HG02610 (cell line): ENCODE measurements at regions not wholly inside any gene's neighbourhood (a gene's known extent, or its start where the extent isn't known, plus 50 kb on each side); places are given as distances from the start of the nearest gene placed in this dataset.

Source experiments
- ATAC-seq: cut with Tn5 transposase; IDR thresholded peaks from one replicate; pipeline ENCODE4 v1.9.1; 2021; ENCODE audit warnings: mild to moderate bottlenecking, moderate library complexity; ENCODE audit not compliant: unreplicated experiment

GRCh38 chr1:34270181-34270580 lies 93.5 kb downstream of the C1orf94 start:
- ATAC-seq = no peak

DNA sequence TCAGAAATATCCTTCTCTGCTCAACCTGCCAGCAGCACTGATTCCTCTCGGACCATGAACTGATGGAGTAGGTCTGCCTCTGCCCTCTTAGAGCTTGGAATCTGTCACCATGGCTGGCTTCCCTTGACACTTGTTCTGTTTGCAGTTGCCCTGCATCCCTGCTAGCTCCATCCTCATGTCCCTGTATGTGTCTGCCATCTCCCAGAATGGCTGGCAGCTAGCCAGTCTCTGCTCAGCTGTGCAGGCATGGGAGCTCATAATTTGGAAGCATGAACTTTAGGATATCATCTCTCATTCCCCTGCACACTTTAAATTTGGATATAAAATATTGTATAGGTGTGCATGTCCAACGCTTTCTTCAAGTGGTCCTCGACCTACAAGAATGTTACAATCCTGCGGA lies 95.4 kb downstream of the C1orf94 start:
- ATAC-seq = no peak

DNA sequence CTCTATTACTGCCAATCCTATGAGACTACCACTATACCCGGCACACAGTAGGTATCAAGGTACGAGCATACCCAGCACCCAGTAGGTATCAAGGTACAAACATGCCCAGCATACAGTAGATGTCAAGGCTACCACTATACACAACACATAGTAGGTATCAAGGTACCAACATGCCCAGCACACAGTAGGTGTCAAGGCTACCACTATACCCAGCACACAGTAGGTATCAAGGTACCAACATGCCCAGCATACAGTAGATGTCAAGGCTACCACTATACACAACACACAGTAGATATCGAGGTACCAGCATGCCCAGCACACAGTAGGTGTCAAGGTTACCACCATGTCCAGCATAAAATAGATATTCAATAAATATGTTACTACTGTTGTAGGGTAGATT lies 98.4 kb downstream of the C1orf94 start:
- ATAC-seq = no peak

- no peak for ATAC-seq
Measured at GRCh38 chr1:34276606-34277005, 99.9 kb downstream of the C1orf94 start.

DNA sequence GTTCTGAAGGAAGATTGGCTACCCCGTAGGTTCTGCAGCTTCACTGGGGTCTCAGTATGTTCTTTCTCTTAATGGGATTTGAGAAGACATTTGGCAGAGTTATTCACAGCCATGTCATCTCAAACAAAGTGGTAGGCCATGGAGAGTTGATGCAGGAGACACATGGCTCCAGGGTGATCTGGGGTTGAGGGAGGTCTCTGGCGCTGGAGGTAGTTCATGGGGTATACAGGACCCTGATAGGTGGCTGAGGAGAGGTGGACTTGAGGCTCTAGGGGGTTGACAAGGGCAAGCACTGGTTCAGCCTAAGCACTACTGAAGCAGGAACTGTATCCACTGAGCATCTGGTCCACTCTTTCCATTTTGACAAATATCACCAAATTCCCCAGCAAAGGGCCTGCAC lies 100.4 kb downstream of the C1orf94 start:
- ATAC-seq = no peak

DNA sequence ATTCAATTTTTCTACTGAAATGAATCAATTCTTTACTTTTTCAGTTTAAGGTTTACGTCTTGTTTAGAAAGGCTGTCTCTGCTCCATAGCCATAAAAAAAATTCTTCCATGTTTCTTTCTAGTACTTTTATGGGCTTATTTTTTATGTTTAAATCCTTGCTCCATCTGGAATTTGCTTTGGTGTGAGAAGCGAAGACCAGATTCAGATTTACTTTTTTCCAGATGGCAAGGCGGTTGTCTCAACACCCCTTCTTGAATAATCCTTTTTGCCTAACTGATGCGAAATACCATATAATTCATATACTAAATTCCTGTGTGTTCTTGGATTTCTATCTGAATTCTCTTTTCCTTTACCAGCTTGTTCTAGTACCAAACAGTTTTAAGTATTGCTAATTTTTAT lies 101.5 kb downstream of the C1orf94 start:
- no peak for ATAC-seq

DNA sequence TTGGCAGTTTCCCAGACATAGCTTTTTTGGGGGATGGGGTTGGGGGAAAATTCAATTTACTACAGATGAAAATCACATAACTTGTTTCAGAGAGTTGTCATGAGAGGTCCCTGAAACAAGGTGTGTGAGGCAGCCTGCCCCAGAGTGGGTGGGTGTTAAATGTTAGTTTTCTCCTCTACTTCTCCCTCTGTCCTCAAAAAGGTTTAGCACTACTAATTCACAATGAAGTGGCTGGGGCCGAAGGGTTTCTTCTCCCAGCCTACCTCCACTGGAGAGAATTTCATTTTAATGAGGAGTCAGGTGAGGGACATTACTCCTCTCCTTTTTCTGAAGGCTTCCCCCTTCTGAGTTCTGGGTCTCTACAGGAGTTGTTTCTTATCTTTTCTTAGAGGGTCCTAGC lies 103.3 kb downstream of the C1orf94 start:
- no peak for ATAC-seq

DNA sequence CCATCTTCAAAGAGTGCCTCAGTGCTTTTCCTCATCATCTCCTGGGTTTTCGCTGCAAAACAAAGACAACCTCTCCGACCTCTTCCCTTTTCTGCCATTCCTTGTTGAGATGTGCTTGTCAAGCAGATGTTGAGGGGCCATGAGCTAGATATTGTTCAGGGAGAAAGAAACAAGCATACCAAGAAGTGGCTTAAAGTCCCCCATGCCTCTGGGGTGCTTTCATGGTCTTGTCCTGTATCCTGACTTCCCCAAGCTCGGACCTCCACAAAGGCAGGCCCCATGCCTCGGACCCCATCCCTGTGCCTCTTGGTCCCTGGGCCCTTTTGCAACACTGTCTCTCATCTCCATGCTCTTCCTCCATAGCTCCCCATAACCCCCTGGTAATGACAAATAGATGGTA lies 103.8 kb downstream of the C1orf94 start:
- ATAC-seq = no peak

DNA sequence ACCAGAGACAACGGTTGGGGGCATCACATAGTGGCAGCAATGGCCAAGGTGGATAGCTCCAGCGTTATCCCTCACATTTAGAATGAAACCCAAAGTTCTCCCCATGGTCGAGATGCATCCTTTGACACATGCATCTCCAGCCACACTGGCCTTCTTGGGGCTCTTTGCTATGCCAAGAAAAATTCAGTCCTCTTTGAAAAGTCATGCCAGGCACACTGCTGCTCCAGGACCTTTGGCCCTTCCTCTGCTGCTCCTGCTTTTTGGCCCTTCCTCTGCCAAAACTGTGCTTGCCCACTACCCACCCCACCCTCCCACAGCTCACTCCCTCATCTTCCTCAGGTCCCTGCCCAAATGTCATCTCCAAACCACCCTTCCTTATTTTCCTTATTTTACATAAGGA lies 106.4 kb downstream of the C1orf94 start:
- no peak for ATAC-seq

- ATAC-seq = no peak
Measured at GRCh38 chr1:34286511-34286910, 109.8 kb downstream of the C1orf94 start.

DNA sequence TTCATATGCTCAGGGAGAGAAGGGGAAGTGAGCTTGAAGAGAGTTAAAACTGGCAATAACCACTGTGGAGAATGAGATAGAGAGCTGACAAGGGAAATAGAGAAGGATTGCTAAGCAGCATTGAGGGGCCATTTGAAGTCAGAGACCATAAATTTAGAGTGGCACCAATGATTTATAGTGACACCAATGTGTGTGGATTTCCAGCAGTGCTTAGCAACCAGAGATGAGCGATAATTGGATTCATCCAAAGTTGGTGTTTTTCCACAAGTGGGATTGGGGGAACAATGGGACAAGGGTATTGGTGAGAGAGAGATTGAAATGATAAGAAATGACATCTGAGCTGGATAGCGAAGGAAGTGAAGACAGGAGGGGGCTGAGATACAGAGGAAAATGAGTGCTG lies 114.1 kb downstream of the C1orf94 start:
- no peak for ATAC-seq

- ATAC-seq = no peak
Measured at GRCh38 chr1:34292472-34292871, 115.8 kb downstream of the C1orf94 start.

GRCh38 chr1:34296059-34296458 lies 119.4 kb downstream of the C1orf94 start:
- no peak for ATAC-seq

GRCh38 chr1:34302798-34303197 lies 126.1 kb downstream of the C1orf94 start:
- ATAC-seq = no peak

- no peak for ATAC-seq
Measured at GRCh38 chr1:34303218-34303617, 126.5 kb downstream of the C1orf94 start.

DNA sequence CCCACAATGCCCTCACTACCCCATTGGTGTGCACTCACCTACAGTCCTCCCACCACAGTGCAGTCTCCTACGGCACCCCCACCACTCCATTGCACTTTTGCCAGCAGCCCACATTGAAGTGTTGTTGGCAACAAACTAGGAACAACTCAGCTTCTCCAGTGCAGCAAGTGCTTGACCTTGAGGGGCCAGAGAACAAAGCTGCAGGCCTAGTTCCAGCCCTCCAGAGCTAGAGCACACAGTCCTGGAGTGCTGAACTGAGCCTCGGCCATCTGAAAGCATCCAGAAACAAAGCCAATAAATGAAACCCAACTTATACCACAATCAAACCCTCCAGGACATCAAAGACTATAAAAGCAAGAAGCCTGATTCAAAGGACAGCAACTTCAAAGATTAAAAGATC lies 129.9 kb downstream of the C1orf94 start:
- no peak for ATAC-seq

- ATAC-seq = no peak
Measured at GRCh38 chr1:34312359-34312758, 135.7 kb downstream of the C1orf94 start.

DNA sequence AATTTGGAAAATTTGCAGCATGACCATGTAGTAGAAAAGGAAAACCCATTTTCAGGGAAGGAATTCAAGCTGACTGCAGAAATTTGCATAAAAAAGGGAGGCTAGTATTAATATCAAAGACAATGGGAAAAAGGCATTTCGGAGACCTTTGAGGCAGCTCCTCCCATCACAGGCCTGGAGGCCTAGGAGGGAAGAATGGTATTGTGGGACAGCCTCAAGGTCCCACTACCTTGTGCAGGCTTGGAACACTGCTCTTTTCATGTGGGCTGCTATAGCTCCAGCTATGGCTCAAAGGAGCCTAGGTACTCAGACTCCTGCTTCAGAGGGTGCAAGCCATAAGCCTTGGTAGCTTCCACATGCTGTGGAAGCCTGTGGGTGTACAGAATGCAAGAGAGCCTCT lies 139.3 kb downstream of the C1orf94 start:
- no peak for ATAC-seq

GRCh38 chr1:34316773-34317172 lies 140.1 kb downstream of the C1orf94 start:
- no peak for ATAC-seq

DNA sequence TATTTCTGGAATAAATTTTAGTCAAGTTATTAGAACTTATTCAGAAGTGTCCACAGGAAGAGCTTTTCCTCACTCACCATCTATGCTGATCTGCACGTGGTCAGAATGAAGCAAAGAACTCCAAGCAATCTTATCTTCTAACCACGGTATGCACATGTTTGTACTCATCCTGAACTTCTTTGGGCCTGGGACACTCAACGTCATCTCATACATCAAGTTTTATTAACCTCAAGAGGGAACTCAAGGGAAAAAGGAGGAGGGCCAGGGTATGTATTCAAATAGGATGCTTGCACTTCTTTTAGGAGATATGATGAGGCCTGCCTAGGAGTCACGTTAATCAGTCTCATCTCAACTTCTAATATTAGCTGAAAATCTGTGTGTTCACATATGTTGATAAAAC lies 142.5 kb downstream of the C1orf94 start:
- no peak for ATAC-seq

DNA sequence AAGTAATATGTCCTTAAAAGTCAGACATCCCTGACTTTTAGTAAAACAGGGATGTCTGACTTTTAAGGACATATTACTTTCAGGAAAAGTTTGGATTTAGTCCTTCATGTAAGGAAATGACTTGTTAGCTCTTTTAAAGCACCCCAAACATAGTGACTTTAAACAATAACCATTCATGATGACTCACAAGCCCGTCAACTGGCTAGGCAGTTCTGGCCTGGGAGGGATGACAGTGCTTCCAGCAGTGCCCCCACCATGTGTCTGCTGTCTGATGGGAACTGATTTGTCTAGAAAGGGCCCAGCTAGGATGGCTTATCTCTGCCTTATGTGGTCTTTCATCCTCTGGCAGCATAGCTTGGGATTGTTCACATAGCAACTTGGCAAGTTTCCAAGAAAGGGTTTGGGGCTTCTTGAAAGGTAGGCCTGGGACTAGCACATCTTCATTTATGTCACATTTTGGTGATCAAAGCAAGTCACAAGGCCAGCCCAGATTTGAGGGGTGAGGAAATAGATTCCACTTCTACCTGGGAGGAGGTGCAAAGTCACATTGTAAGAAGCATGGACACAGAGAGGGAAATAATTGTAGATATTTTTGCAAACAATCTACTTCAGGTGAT lies 143.5 kb downstream of the C1orf94 start:
- no peak for ATAC-seq

GRCh38 chr1:34322969-34323368 lies 146.3 kb downstream of the C1orf94 start:
- ATAC-seq = no peak

DNA sequence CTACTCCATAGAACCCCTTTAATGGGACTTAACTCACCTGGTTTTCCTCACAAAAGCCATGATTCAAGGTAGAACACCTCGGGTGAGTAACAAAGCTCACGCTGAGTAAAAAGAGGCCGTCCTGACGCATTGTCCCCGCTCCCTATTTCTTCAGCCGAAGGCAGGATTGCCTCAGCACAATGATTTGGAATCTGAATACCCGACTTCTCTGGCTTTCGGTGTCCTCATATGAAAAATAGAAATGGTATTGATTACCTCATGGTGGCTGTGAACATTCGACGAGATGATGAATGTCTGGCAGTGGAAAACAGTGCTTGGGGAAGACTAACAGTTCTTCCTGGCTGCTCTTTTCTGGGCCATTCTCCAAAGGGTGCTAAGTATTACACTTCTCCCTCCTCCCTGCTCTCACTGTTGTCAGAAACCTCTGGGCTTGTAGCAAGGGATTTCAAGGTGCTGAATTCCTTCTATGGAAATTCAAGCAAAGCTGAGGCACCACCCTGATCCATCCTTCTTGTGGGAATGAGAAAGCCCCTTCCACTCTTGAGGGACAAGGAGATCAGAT lies 148.3 kb downstream of the C1orf94 start:
- ATAC-seq = no peak
